ENCODE measurements at regions not wholly inside any gene's neighbourhood (a gene's known extent, or its start where the extent isn't known, plus 50 kb on each side); places are given as distances from the start of the nearest gene placed in this dataset.
"Not testable (repeated sequence)": the region's sequence is repeated elsewhere in the genome, so short reads cannot be mapped to it uniquely, and the experiment has no call there.

GRCh38 chr2:14494759-14495158, 137.8 kb upstream of the LRATD1 start:
- H3K4me3 ChIP-seq (ENCODE audit: low read length) = no peak overlapping the region
- 50% methylated on average over 1 of the region's 1 CpG for WGBS (ENCODE audit: insufficient coverage, low lambda C conversion rate)

GRCh38 chr2:14501061-14501460, 131.5 kb upstream of the LRATD1 start:
- no CpG with 5 or more reads among the region's 6 CpGs for WGBS (ENCODE audit: insufficient coverage, low lambda C conversion rate)
- no peaks in the 10 kb centered on the region for H3K4me1 ChIP-seq (ENCODE audit: control insufficient read depth, insufficient read depth, low read length)
- DNase-seq = no peak

More at GRCh38 chr2:14494759-14495158, 137.8 kb upstream of the LRATD1 start:
- H3K4me1 ChIP-seq (ENCODE audit: control insufficient read depth, insufficient read depth, low read length) = peaks cover 9% of the 10 kb centered on the region
- H3K27me3 ChIP-seq (ENCODE audit: control insufficient read depth, insufficient read depth, low read length) = no peaks in the 10 kb centered on the region
- peak in 1 of 2 donors; percentile 25 for DNase-seq
- H3K27ac ChIP-seq (ENCODE audit: low read length) = peak overlapping the region; percentile 26
- H3K9me3 ChIP-seq (ENCODE audit: control insufficient read depth, low read depth, low read length) = no peaks in the 10 kb centered on the region
- no peaks in the 10 kb centered on the region for H3K36me3 ChIP-seq (ENCODE audit: control insufficient read depth, insufficient read depth, low read length)

GRCh38 chr2:14506955-14507354, 125.6 kb upstream of the LRATD1 start:
- not testable (repeated sequence) for H3K27me3 ChIP-seq (ENCODE audit: control insufficient read depth, insufficient read depth, low read length); H3K9me3 ChIP-seq (ENCODE audit: control insufficient read depth, low read depth, low read length); DNase-seq; H3K36me3 ChIP-seq (ENCODE audit: control insufficient read depth, insufficient read depth, low read length); H3K27ac ChIP-seq (ENCODE audit: low read length); H3K4me3 ChIP-seq (ENCODE audit: low read length); H3K4me1 ChIP-seq (ENCODE audit: control insufficient read depth, insufficient read depth, low read length)
- no CpG with 5 or more reads among the region's 12 CpGs for WGBS (ENCODE audit: insufficient coverage, low lambda C conversion rate)

More at GRCh38 chr2:14501061-14501460, 131.5 kb upstream of the LRATD1 start:
- no peak overlapping the region for H3K27ac ChIP-seq (ENCODE audit: low read length)
- H3K27me3 ChIP-seq (ENCODE audit: control insufficient read depth, insufficient read depth, low read length) = no peaks in the 10 kb centered on the region
- H3K36me3 ChIP-seq (ENCODE audit: control insufficient read depth, insufficient read depth, low read length) = no peaks in the 10 kb centered on the region
- H3K4me3 ChIP-seq (ENCODE audit: low read length) = no peak overlapping the region
- H3K9me3 ChIP-seq (ENCODE audit: control insufficient read depth, low read depth, low read length) = no peaks in the 10 kb centered on the region

- DNase-seq = no peak
- no peaks in the 10 kb centered on the region for H3K9me3 ChIP-seq (ENCODE audit: control insufficient read depth, low read depth, low read length)
- no peaks in the 10 kb centered on the region for H3K27me3 ChIP-seq (ENCODE audit: control insufficient read depth, insufficient read depth, low read length)
- no peak overlapping the region for H3K27ac ChIP-seq (ENCODE audit: low read length)
- H3K4me1 ChIP-seq (ENCODE audit: control insufficient read depth, insufficient read depth, low read length) = no peaks in the 10 kb centered on the region
- no peaks in the 10 kb centered on the region for H3K36me3 ChIP-seq (ENCODE audit: control insufficient read depth, insufficient read depth, low read length)
- no CpG with 5 or more reads among the region's 4 CpGs for WGBS (ENCODE audit: insufficient coverage, low lambda C conversion rate)
- H3K4me3 ChIP-seq (ENCODE audit: low read length) = no peak overlapping the region
Measured at GRCh38 chr2:14511541-14511940, 121.0 kb upstream of the LRATD1 start.

- no peak for DNase-seq
- H3K27me3 ChIP-seq (ENCODE audit: control insufficient read depth, insufficient read depth, low read length) = no peaks in the 10 kb centered on the region
- WGBS (ENCODE audit: insufficient coverage, low lambda C conversion rate) = no CpG with 5 or more reads among the region's 1 CpG
- no peak overlapping the region for H3K27ac ChIP-seq (ENCODE audit: low read length)
- no peaks in the 10 kb centered on the region for H3K9me3 ChIP-seq (ENCODE audit: control insufficient read depth, low read depth, low read length)
- H3K4me3 ChIP-seq (ENCODE audit: low read length) = no peak overlapping the region
- H3K36me3 ChIP-seq (ENCODE audit: control insufficient read depth, insufficient read depth, low read length) = no peaks in the 10 kb centered on the region
- H3K4me1 ChIP-seq (ENCODE audit: control insufficient read depth, insufficient read depth, low read length) = no peaks in the 10 kb centered on the region
Measured at GRCh38 chr2:14513903-14514302, 118.6 kb upstream of the LRATD1 start.

- Histone ChIP-seq H3K27ac (ENCODE audit: low read length) (no peak overlapping the region), H3K9me3 (ENCODE audit: control insufficient read depth, low read depth, low read length) (no peaks in the 10 kb centered on the region), H3K27me3 (ENCODE audit: control insufficient read depth, insufficient read depth, low read length) (no peaks in the 10 kb centered on the region), H3K4me3 (ENCODE audit: low read length) (no peak overlapping the region), H3K36me3 (ENCODE audit: control insufficient read depth, insufficient read depth, low read length) (no peaks in the 10 kb centered on the region), H3K4me1 (ENCODE audit: control insufficient read depth, insufficient read depth, low read length) (no peaks in the 10 kb centered on the region)
- WGBS (ENCODE audit: insufficient coverage, low lambda C conversion rate) = no CpG with 5 or more reads among the region's 1 CpG
- DNase-seq = no peak
Measured at GRCh38 chr2:14516844-14517243, 115.7 kb upstream of the LRATD1 start.

GRCh38 chr2:14517731-14518130, 114.8 kb upstream of the LRATD1 start:
- no peak for DNase-seq
- 100% methylated on average over 1 of the region's 4 CpGs for WGBS (ENCODE audit: insufficient coverage, low lambda C conversion rate)
- H3K4me1 ChIP-seq (ENCODE audit: control insufficient read depth, insufficient read depth, low read length) = no peaks in the 10 kb centered on the region
- no peaks in the 10 kb centered on the region for H3K27me3 ChIP-seq (ENCODE audit: control insufficient read depth, insufficient read depth, low read length)
- no peak overlapping the region for H3K4me3 ChIP-seq (ENCODE audit: low read length)
- no peaks in the 10 kb centered on the region for H3K36me3 ChIP-seq (ENCODE audit: control insufficient read depth, insufficient read depth, low read length)
- H3K9me3 ChIP-seq (ENCODE audit: control insufficient read depth, low read depth, low read length) = no peaks in the 10 kb centered on the region
- H3K27ac ChIP-seq (ENCODE audit: low read length) = no peak overlapping the region

- 93% methylated on average over 3 of the region's 10 CpGs for WGBS (ENCODE audit: insufficient coverage, low lambda C conversion rate)
- no peaks in the 10 kb centered on the region for H3K27me3 ChIP-seq (ENCODE audit: control insufficient read depth, insufficient read depth, low read length)
- H3K4me1 ChIP-seq (ENCODE audit: control insufficient read depth, insufficient read depth, low read length) = no peaks in the 10 kb centered on the region
- H3K36me3 ChIP-seq (ENCODE audit: control insufficient read depth, insufficient read depth, low read length) = no peaks in the 10 kb centered on the region
- no peaks in the 10 kb centered on the region for H3K9me3 ChIP-seq (ENCODE audit: control insufficient read depth, low read depth, low read length)
- no peak overlapping the region for H3K27ac ChIP-seq (ENCODE audit: low read length)
- no peak for DNase-seq
- no peak overlapping the region for H3K4me3 ChIP-seq (ENCODE audit: low read length)
Measured at GRCh38 chr2:14520385-14520945, 112.1 kb upstream of the LRATD1 start.

- Histone ChIP-seq H3K4me3 (ENCODE audit: low read length) (no peak overlapping the region), H3K9me3 (ENCODE audit: control insufficient read depth, low read depth, low read length) (no peaks in the 10 kb centered on the region), H3K4me1 (ENCODE audit: control insufficient read depth, insufficient read depth, low read length) (no peaks in the 10 kb centered on the region), H3K36me3 (ENCODE audit: control insufficient read depth, insufficient read depth, low read length) (no peaks in the 10 kb centered on the region), H3K27me3 (ENCODE audit: control insufficient read depth, insufficient read depth, low read length) (no peaks in the 10 kb centered on the region), H3K27ac (ENCODE audit: low read length) (no peak overlapping the region)
- WGBS (ENCODE audit: insufficient coverage, low lambda C conversion rate) = 93% methylated on average over 3 of the region's 7 CpGs
- no peak for DNase-seq
Measured at GRCh38 chr2:14524041-14524802, 108.3 kb upstream of the LRATD1 start.

GRCh38 chr2:14524803-14525080, 107.8 kb upstream of the LRATD1 start:
- Histone ChIP-seq H3K27ac (ENCODE audit: low read length) (no peak overlapping the region), H3K9me3 (ENCODE audit: control insufficient read depth, low read depth, low read length) (no peaks in the 10 kb centered on the region), H3K4me1 (ENCODE audit: control insufficient read depth, insufficient read depth, low read length) (no peaks in the 10 kb centered on the region), H3K36me3 (ENCODE audit: control insufficient read depth, insufficient read depth, low read length) (no peaks in the 10 kb centered on the region), H3K4me3 (ENCODE audit: low read length) (no peak overlapping the region), H3K27me3 (ENCODE audit: control insufficient read depth, insufficient read depth, low read length) (no peaks in the 10 kb centered on the region)
- no peak for DNase-seq

GRCh38 chr2:14530506-14530905, 102.0 kb upstream of the LRATD1 start:
- no peaks in the 10 kb centered on the region for H3K4me1 ChIP-seq (ENCODE audit: control insufficient read depth, insufficient read depth, low read length)
- H3K27me3 ChIP-seq (ENCODE audit: control insufficient read depth, insufficient read depth, low read length) = no peaks in the 10 kb centered on the region
- H3K36me3 ChIP-seq (ENCODE audit: control insufficient read depth, insufficient read depth, low read length) = no peaks in the 10 kb centered on the region
- no peak overlapping the region for H3K27ac ChIP-seq (ENCODE audit: low read length)
- H3K4me3 ChIP-seq (ENCODE audit: low read length) = no peak overlapping the region
- no peaks in the 10 kb centered on the region for H3K9me3 ChIP-seq (ENCODE audit: control insufficient read depth, low read depth, low read length)
- WGBS (ENCODE audit: insufficient coverage, low lambda C conversion rate) = 71% methylated on average over 1 of the region's 3 CpGs
- no peak for DNase-seq
